NCI-H2196 (cell line): ENCODE measurements at regions not wholly inside any gene's neighbourhood (a gene's known extent, or its start where the extent isn't known, plus 50 kb on each side); places are given as distances from the start of the nearest gene placed in this dataset.

Experiments used
- DNase-seq: peaks from one replicate; lab custom pipeline; 2025; ENCODE audit not compliant: unreplicated experiment; lab: John Stamatoyannopoulos, UW

DNA sequence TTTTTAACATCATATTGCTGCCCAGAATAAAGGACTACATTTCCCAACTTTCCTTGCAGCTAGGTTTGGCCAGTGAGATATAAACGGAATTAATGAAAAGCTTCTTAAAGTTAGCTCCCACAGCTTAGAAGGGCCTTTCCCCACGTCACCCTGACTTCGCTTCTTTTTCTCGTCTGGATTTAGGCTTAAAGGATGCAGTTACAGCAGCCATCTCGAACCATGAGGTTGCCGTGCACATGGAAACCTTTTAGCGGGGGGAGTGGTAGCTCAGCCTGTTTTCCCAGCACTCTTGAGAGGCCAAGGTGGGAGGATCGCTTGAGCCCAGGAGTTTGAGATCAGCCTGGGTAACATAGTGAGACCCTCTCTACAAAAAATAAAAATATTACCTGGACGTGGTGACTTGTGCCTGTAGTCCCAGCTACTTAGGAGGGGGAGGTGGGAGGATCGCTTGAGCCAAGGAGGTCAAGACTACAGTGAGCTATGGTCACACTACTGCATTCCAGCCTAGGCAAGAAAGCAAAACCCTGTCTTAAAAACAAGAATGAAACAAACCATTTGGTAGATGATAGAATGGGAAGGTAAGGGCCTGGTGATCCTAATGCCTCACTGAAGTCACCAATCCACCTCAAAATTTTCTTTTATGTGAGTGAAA, 64.3 kb upstream of the C1GALT1 start:
- no peak for DNase-seq

DNA sequence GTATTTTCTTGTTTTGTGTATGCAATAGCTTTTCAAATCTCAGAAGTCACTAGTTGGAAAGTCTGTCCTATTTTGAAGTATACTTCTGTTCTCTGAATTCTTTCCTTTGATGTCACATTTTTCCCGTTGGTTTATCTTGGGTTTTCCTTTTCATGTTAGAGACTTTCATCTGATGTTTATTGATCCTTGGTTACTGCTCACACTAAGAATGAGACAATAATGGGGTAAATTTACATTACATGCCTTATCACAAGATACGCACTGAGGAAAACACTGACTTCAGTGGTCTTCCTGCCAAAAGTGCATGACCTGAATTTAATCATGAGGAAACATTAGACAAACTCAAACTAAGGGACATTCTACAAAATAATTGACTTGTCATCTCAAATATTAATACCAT, 63.5 kb upstream of the C1GALT1 start:
- DNase-seq = no peak

DNA sequence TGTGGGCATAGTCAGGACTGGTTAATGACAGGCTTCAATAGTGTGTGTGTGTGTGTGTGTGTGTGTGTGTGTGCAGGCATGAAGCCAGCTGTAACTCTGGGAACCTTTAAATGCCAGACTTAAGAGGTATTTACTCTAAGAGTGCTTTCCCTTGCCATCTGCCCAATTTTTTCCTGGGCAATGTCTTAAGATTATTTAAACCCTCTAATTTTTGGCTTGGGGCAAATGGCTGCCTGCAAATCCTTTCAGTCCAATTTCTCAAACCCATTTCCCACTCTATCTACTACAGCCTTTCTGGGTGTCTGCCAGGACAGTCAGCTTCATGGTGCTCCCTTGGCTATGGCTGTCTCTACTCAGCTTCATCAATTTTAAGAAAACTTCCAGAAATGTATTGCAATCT, 62.6 kb upstream of the C1GALT1 start:
- DNase-seq = no peak

DNA sequence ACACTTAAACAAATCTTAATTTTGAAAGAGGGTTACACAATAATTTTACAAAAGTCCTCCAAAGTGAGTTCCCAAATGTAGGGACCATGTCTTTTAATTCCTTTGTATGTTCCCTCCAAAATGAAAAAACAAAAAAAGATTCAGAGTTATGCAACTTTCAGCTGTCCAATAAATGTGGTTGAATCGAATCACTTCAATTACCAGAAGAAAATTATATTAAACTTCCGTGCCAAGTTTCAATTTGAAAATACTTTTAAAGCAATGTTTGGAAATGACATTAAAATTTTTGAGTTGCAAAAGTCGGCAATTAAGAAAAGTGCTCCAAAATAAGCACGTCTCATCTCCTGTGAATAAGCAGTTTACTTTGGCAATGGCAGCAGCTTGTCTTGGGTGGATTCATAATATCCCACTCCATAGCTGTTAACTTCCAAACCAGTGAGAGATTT, 60.3 kb upstream of the C1GALT1 start:
- DNase-seq = no peak

DNA sequence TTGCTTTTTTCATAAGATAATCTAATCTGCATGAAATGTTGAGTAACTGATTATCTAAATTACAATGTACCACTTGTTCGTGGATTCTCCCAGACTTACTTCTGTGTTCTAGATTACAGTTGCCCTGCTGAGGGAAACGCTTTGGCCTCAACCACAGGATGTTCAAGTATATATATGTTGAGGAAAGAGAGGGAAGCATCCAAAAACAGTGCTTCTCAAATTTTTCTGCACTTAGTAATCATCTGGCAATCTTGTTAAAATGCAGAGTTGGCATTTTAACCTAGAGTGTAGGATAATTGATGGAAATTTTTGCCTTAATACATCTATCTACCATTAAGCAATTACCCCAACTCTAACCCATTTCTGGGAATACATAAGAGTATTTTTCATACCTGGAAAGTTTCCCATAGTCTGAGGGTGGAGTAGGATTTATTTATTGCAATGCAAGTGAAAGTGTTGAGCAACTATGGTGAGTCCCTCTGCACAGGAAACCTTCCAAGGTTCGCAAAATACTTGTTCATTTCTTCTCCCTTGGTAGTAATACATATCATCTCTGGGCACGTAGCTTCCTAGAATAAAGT, 59.6 kb upstream of the C1GALT1 start:
- DNase-seq = no peak

DNA sequence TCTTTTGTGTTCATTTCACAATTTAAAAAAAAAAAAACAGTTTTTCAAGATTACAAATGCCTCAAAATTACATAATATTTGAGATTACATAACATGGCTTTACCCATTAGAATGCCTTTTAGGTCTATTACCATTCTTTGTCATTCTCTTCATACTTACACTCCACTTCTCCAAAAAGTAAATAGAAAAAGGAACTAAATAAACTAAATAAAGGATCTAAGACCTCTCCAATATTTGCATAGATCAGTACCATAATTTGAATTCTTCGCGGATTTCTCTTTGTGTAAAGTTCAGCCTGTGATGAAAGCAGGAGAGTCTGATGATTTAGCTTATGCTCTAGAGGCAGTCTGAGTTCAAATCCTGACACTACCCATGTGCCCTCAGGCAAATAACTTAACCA, 56.4 kb upstream of the C1GALT1 start:
- DNase-seq = no peak

DNA sequence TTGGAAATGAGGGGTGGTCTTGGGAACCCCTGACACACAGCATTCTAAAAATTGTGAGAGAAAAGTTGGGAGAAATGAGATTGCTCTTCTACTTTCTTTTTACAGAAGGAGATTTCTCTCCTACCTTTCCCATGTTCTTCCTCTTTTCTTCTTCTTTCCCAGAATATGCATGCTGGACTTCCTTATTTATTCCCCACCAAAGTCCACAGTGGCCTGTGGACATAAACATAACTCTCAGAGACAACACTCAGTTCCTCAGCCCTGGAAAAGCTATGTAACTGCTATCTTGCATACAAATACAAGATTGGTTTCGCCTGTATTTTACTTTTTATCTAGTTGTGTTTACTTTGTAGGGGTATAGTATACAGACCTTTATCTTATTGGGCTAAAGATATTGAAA, 54.6 kb upstream of the C1GALT1 start:
- no peak for DNase-seq

DNA sequence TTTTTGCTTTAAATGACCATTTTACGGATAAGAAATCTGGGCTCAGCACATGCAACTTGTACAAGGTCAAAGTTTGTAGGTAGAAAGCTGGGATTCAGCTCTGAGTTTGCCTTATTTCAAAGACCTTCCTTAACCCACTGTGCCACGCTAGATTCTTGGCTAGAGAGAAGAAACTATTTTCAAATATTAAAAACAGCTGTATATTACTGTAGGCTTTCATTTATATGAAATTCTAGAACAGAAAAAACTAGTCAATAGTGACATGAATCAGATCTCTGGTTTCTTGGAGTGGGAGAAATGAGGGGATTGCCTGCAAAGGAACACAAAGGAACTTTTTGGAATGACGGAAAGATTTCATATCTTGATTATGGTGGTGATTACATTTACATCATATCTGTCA, 53.0 kb upstream of the C1GALT1 start:
- DNase-seq = no peak

DNA sequence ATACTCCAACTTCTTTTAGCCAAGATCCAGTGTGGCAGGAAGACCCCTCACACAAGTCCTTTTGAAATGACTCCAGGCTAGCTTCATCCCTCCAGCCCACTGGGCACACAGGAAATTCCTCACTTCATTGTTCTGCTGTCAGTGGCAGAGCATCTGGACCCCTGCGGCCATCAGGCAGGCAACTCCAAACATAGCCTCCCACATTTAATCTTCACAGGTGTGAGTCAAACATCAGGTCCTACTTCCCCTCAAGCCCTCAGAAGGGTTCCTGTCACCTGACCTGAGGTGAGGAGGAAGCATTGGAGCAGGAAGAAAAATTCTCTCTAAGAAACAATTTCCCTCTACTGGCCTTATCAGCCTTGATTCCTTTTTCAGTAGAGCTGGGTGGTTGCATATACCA, 51.1 kb upstream of the C1GALT1 start:
- DNase-seq = no peak
